ENCODE measurements at regions not wholly inside any gene's neighbourhood (a gene's known extent, or its start where the extent isn't known, plus 50 kb on each side); places are given as distances from the start of the nearest gene placed in this dataset.
A peak's percentile ranks its signal among the peaks of the same experiment; 100 is the strongest.
"Not testable (repeated sequence)": the region's sequence is repeated elsewhere in the genome, so short reads cannot be mapped to it uniquely, and the experiment has no call there.

DNA sequence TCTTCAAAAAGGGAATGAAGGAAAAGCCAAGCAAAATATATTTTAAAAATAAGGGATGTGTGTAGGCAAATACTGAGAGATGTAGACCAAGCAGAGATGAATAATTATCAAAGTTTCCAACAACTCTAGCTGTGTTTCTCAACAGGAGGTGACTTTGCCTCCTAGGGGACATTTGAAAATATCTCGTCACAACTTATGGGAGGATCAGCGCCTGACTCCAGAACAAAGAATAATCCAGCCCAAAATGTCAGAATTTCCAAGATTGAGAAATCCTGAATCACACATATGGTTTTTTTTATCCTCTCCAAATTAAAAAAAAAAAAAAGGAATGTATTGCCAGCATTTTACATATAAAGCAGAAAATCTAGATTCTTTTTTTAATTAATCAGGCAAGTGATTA lies 241.2 kb upstream of the ZFP64 start:
- no peak overlapping the region for H3K4me3 ChIP-seq (replicated peaks in 1 of 2; ENCODE audit: low read depth in 2 of 2, low read length in 2 of 2)
- TF ChIP-seq, protein P1, sequence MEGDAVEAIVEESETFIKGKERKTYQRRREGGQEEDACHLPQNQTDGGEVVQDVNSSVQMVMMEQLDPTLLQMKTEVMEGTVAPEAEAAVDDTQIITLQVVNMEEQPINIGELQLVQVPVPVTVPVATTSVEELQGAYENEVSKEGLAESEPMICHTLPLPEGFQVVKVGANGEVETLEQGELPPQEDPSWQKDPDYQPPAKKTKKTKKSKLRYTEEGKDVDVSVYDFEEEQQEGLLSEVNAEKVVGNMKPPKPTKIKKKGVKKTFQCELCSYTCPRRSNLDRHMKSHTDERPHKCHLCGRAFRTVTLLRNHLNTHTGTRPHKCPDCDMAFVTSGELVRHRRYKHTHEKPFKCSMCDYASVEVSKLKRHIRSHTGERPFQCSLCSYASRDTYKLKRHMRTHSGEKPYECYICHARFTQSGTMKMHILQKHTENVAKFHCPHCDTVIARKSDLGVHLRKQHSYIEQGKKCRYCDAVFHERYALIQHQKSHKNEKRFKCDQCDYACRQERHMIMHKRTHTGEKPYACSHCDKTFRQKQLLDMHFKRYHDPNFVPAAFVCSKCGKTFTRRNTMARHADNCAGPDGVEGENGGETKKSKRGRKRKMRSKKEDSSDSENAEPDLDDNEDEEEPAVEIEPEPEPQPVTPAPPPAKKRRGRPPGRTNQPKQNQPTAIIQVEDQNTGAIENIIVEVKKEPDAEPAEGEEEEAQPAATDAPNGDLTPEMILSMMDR (IDR thresholded peaks at IDR 0.05; ENCODE audit: low read depth, low read length), result no peak
- peak; percentile 24 to 54 for DNase-seq (ENCODE audit: low read depth in 2 of 2)

- TF ChIP-seq, protein P1 (IDR thresholded peaks at IDR 0.05; ENCODE audit: low read depth, low read length), result no peak
- H3K4me3 ChIP-seq (replicated peaks in 1 of 2; ENCODE audit: low read depth in 2 of 2, low read length in 2 of 2), result no peak overlapping the region
- no peak for DNase-seq (ENCODE audit: low read depth in 2 of 2)
These were observed 237.4 kb upstream of the ZFP64 start for GRCh38 chr20:52429029-52429428.

DNA sequence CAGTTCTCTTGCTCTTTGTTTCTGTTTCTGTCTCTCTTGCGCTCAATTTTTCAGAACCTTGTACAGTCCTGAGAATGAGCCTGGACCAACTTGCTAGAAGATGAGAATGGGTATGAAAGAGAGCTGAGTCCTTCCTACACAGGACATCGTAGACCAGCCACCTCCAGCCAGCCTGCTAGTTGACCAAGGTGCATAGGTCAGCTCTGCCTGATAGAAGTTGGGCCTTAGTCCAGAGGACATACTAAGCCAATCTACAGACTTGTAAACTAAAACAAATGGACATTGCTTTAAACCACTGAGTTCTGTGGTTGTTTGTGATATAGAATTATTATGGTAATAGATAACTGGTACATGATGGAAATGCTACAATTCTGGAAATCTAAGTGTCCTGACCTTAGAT lies 236.4 kb upstream of the ZFP64 start:
- DNase-seq (ENCODE audit: low read depth in 2 of 2), result no peak
- no peak overlapping the region for H3K4me3 ChIP-seq (replicated peaks in 1 of 2; ENCODE audit: low read depth in 2 of 2, low read length in 2 of 2)
- TF ChIP-seq, protein P1 (IDR thresholded peaks at IDR 0.05; ENCODE audit: low read depth, low read length), result no peak

- TF ChIP-seq, protein P1 (IDR thresholded peaks at IDR 0.05; ENCODE audit: low read depth, low read length), result no peak
- DNase-seq (ENCODE audit: low read depth in 2 of 2), result no peak
These were observed 235.3 kb upstream of the ZFP64 start for GRCh38 chr20:52426856-52427255.

GRCh38 chr20:52425701-52426100 lies 234.1 kb upstream of the ZFP64 start:
- no peak overlapping the region for H3K4me3 ChIP-seq (replicated peaks in 1 of 2; ENCODE audit: low read depth in 2 of 2, low read length in 2 of 2)
- DNase-seq (ENCODE audit: low read depth in 2 of 2), result no peak
- TF ChIP-seq, protein P1 (IDR thresholded peaks at IDR 0.05; ENCODE audit: low read depth, low read length), result no peak

More at GRCh38 chr20:52426856-52427255, 235.3 kb upstream of the ZFP64 start:
- H3K4me3 ChIP-seq (replicated peaks in 1 of 2; ENCODE audit: low read depth in 2 of 2, low read length in 2 of 2), result no peak overlapping the region

DNA sequence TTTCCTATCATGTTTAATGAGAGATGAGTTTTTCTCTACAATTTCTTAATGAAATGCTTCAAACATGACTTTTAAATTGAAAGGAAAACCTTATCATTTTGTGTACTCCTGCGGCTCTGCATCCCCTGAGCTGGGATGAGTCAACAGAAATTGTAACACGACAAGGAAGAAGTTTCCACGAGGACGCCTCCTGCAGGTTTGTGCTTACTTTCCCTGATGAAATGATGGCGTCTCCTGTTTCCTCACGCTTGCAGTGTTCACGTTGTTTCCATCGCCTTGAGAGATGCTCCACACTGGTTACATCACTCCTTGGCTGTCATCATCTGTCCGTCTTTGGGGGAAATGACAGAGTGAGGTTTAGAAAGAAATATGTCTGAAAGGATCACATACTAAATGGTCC lies 233.7 kb upstream of the ZFP64 start:
- TF ChIP-seq, protein P1 (IDR thresholded peaks at IDR 0.05; ENCODE audit: low read depth, low read length), result no peak

DNA sequence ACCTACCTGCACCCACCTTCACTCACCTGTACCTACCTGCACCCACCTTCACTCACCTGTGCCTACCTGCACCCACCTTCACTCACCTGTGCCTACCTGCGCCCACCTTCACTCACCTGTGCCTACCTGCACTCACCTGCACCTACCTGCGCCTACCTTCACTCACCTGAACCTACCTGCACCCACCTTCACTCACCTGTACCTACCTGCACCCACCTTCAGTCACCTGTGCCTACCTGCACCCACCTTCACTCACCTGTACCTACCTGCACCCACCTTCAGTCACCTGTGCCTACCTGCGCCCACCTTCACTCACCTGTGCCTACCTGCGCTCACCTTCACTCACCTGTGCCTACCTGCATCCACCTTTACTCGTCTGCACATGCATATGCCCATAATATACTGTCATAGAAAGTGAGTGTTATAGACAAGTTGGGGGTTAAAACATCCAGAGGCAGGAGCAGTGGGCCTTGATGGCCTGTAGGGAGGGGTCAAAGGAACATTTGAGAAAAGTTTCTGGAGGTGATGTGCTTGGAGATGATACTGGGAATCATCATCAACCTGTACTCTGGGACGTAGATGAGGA lies 232.9 kb upstream of the ZFP64 start:
- DNase-seq (ENCODE audit: low read depth in 2 of 2); H3K4me3 ChIP-seq (replicated peaks in 1 of 2; ENCODE audit: low read depth in 2 of 2, low read length in 2 of 2): not testable (repeated sequence)

More for the DNA sequence above, 233.7 kb upstream of the ZFP64 start:
- no peak overlapping the region for H3K4me3 ChIP-seq (replicated peaks in 1 of 2; ENCODE audit: low read depth in 2 of 2, low read length in 2 of 2)
- peak in 1 of 2 donors; percentile 6 for DNase-seq (ENCODE audit: low read depth in 2 of 2)

- not testable (repeated sequence) for H3K4me3 ChIP-seq (replicated peaks in 1 of 2; ENCODE audit: low read depth in 2 of 2, low read length in 2 of 2); DNase-seq (ENCODE audit: low read depth in 2 of 2)
These were observed 232.1 kb upstream of the ZFP64 start for GRCh38 chr20:52423536-52424140.
